ENCODE measurements at regions not wholly inside any gene's neighbourhood (a gene's known extent, or its start where the extent isn't known, plus 50 kb on each side); places are given as distances from the start of the nearest gene placed in this dataset.
A peak's percentile ranks its signal among the peaks of the same experiment; 100 is the strongest.

DNA sequence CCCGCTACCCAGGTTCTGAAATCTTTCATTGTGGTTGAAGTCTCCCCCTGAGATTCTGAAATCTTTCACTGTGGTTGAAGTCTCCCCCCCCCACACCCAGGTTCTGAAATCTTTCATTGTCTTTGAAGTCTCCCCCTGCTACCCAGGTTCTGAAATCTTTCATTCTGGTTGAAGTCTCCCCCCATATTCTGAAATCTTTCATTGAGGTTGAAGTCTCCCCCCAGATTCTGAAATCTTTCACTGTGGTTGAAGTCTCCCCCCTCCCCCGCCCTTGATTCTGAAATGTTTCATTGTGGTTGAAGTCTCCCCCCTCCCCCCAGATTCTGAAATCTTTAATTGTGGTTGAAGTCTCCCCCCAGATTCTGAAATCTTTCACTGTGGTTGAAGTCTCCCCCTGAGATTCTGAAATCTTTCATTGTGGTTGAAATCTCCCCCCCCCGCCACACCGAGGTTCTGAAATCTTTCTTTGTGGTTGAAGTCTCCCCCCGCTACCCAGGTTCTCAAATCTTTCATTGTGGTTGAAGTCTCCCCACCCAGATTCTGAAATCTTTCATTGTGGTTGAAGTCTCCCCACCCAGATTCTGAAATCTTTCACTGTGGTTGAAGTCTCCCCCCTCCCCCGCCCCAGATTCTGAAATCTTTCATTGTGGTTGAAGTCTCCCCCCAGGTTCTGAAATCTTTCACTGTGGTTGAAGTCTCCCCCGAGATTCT, 915.2 kb downstream of the BRD1 start:
- DNase-seq, result peak; percentile 16

GRCh38 chr22:48911647-48912046, 916.0 kb downstream of the BRD1 start:
- peak; percentile 10 for DNase-seq

DNA sequence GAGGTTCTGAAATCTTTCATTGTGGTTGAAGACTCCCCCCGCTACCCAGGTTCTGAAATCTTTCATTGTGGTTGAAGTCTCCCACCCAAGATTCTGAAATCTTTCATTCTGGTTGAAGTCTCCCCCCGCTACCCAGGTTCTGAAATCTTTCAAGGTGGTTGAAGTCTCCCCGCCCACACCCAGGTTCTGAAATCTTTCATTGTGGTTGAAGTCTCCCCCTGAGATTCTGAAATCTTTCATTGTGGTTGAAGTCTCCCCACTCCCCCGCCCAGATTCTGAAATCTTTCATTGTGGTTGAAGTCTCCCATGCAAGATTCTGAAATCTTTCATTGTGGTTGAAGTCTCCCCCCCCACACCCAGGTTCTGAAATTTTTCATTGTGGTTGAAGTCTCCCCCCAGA, 916.6 kb downstream of the BRD1 start:
- peak; percentile 4 for DNase-seq

- no peak for DNase-seq
These were observed 919.1 kb downstream of the BRD1 start for GRCh38 chr22:48908547-48908946.

GRCh38 chr22:48907591-48907990, 920.1 kb downstream of the BRD1 start:
- no peak for DNase-seq

- no peak for DNase-seq
These were observed 921.3 kb downstream of the BRD1 start for GRCh38 chr22:48906216-48906835.

GRCh38 chr22:48905206-48905975, 922.3 kb downstream of the BRD1 start:
- no peak for DNase-seq

DNA sequence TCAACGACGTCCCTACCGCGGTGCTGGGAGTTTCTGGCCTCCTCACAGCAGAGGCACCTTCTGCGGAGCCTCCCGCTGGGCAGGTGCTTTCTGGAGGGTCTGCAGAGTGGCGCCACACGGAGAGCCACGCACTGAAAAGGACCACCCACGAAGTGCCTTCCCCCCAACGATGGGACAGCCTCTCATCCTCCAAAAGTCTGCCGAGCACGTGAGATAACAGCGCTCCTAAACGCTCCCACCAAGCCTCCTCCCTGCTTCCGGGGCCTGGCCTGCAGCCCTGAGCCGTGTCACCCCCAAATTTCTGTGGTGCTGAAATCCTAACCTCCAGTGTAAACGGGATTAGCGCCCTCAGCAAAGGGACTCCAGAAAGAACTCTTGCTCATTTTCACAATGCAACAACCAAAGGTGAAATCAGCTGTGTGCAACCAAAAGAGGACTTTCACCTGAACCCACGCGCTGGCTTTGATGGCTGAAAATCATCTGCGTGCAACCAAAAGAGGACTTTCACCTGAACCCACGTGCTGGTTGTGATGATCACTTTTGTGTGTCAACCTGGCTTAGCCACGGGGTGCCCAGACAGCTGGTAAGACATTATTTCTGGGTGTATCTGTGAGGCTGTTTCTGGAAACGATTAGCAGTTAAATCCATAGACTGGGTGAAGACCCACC, 924.6 kb downstream of the BRD1 start:
- DNase-seq, result no peak

DNA sequence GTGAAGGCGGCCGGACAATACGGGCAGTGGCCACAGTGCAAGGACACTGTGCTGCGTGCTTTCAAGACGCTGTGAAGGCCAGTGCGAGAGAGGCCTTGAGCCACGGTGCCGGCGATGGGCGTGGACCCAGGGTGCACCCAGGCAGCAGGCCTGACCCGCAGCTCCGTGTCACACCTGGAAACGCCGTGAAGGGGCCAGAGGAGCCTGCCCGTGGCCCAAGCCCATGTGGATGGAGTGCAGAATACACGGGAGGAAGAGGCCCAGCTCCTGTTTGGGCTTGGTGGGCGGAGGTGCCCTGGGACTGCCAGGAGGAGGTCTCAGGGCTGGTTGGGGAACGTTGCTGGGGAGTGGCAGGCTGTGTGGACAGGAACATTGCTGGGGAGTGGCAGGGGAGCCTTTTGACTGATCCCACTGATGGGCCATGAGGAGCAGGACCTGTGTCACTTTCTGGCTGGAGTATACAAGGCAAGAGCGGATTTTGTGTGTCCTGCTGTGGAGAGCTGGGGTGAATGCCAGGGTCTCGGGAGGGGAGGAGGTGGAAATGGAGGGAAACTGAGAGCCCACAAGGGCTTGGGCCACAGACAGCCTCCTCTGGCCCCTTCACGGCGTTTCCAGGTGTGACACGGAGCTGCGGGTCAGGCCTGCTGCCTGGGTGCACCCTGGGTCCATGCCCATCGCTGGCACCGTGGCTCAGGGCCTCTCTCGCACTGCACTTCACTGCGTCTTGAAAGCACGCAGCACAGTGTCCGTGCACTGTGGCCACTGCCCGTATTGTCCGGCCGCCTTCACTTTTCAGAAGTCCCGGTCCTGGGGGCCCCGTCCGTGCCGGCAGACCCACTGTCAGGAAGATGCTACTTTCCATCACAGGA, 925.4 kb downstream of the BRD1 start:
- no peak for DNase-seq

DNA sequence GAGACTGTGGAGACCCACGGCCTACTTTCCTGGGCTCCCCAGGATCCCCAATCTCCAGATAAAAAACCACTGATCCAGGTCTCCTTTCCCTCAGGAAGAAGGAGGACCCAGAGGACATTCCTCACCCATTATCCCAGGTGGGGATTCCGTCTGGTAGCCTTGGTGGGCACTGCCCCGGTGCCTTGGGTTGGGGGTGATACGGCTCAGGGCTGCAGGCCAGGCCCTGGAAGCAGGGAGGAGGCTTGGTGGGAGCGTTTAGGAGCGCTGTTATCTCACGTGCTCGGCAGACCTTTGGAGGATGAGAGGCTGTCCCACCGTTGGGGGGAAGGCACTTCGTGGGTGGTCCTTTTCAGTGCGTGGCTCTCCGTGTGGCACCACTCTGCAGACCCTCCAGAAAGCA, 926.3 kb downstream of the BRD1 start:
- DNase-seq, result no peak

GRCh38 chr22:48900626-48901025, 927.0 kb downstream of the BRD1 start:
- DNase-seq, result no peak

DNA sequence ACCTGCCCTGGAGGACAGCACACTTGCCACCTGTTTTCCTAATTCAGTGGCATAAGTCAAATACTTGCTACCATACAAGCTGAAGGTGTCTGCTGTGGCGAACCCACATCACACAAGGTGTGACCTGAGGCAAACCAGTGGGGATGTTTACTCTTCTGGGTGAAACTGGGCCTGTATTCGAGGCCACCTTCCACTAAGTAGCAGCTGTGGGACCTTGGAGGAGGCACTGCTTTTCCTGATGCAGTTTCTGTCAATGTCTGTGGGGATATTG, 927.4 kb downstream of the BRD1 start:
- DNase-seq, result no peak

DNA sequence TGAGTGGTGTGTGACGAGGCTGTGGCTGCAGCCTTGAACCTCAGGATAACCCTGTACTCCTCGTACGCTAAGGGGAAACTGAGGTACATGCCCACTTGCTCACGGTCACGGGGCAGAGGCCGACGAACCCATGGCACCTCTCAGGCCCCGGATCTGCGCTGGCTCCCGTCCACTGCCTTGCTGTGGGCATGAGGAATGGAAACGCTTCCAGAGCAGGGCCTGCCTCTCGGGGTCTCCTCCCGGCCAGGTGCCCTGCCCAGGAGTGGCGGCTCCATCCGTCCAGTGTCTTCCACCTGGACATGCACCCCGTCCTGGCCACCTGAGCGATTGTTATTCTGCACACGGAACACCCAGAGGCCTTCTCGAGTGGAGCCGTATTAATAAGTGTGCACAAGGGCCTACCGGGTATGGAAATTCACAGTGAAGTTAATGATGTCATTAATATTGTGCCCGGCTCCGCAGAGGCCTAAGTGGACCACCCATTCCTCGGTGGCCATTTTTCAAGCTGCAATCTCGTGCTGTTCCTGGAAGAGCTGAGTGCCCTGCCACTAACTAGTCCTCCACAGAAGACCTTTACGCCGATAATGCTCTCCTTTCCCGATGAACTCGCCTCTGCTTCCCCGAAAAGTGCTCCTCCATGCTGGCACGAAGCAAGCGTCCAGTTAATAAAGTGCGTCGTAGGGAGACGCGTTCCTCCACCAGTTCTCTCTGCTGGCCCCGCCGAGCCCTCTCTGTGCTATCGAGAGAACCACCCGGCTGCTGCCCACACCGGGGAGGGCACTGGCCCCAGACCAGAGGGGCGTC, 927.9 kb downstream of the BRD1 start:
- DNase-seq, result no peak

DNA sequence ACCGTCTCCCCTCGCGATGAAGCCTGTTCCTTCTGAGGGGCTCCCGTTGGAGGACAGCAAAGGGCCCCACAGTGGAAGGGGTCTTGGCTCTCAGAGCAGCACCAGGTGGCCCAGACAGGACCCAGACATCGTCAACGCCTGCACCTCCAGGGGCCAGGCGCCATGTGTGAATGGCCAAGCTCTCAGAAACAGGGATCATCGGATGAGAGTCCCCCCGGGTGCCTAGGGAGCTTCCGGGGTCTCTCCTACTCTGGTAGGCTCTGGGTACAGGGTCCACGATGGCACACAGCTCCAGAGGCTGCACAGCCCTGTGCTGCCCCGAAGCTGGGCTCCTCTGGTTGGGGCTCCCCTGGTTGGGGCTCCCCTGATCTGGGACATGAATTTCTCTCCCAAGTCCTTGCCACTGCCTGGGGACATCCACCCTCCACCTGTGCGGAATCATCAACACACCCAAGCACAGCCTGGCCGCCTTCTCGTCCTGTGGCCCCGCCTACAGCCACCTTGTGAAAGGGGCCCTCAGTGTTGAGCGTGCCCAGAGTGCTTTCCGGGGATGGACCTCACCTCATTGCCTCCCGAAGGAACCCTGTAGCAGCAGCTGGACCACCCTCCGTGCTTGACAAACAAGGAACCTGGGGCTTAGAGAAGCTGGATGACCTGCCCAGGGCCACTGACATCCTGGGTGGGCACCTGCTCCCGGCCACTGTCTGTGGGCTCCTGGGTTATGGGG, 929.0 kb downstream of the BRD1 start:
- no peak for DNase-seq

DNA sequence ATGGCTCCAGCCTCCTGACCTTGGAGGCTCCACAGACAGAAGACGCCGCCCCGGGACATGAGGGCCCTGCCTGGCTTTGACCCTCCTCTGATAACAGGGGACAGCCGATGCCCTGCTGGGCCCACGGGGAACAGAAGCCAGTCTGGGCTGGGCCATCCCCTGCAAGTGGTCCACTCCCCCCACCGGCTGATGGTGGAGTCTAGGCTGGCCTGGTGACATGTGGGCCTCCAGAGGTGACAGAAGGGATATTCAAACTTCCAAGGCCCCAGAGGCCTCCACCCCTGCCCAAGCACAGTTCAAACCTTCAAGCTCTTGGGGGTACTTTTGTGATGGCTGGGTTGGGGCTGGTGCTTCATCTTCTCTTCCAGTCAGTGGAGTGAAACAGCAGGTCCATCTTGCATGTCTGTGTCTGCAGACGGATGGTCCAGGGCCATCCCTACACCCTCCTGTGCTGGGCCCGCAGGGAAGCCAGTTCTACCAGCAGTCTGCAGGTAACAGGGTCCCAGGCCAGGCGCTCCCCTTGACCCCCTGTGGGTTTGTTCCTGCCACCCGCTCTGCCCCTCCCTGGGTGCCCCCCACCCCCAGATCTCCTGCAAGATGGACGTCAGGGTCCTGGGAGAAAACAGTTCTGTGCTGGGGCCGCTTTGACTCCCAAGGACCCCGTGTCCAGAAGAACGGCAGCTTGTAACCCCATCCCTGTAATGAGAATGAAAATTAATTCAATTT, 929.9 kb downstream of the BRD1 start:
- no peak for DNase-seq

DNA sequence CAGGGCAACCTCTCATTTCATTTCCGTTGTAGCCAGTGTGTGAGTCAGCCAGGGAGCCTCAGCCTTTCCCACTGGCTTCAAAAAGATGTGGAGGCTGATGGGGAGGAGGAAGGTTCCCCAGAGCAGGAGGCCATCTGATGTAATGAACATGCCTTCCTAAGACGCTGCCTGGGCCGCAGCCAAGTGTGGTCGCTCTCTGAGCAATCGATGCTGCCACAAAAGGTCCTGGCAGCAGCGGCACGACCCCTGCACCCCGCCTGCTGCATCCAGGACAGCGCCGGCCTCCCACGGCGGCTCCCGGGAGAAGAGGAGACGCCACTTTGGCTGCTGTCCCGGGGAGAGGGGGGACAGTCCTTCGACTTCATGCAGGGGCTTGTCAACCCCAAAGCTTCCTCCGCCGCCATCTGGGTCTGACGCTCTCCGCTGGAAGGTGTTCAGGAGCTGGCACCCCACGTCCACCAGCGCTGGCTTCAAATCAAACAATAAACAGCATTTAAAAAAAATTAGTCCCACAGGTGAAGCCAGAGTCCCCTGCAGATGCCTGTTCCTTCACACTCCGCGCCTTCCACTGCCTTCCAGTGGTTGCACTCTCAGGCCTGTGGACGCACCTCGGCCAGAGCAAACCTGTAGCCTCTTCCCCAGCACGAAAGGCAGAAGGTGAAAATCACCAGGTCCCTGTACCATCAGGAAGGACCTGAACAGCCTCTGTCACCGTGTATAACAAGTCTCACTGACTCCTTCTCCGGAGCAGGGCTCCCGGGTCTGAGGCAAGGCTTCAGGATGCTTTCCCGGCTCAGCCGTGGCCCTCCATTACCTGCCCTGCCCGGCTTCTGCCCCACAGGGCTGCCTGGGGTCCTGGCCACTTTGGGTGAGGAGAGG, 930.7 kb downstream of the BRD1 start:
- no peak for DNase-seq

DNA sequence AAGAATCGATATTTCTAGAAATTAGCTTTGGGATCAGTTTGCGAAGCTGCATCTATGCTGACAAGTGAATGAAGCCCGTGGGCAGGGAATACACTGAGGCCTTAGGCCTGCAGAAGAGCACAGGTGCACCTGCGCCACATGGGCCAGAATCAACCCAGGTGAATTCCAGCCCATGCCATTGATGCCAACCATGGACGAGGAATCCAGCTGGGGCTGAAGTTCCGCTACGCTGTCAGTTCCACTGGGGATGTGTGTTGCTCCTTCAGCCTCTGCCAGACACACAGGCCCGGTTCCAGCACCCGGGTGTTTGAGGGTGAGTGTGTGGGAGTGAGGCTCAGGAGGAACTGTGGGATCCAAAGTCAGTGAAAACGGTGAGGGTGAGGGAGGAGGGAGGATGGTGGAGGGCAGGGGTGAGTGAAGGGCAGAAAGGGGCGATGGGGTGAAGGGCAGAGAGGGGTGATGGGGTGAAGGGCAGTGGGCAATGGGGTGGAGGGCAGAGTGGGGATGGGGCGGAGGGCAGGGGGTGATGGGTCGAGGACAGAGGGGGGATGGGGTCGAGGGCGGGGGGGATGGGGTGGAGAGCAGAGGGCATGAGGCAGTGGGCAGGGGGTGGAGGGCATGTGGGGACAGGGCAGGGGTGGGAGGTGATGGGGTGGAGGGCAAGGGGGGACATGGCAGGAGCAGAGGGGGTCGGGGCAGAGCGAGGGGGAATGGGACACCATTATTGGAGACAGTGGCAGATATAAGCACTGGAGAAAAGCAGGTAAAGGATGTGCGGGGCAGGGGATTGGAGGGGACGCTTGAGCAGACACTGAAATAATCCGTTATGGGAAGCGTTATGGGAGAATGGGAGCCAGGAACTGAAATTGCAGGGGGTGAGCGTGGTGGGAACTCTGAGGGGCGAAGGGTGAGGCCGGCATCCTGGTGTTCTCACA, 931.6 kb downstream of the BRD1 start:
- no peak for DNase-seq

- DNase-seq, result no peak
These were observed 932.3 kb downstream of the BRD1 start for GRCh38 chr22:48895336-48895735.
